HG02970 (cell line): ENCODE measurements at regions not wholly inside any gene's neighbourhood (a gene's known extent, or its start where the extent isn't known, plus 50 kb on each side); places are given as distances from the start of the nearest gene placed in this dataset.
A peak's percentile ranks its signal among the peaks of the same experiment; 100 is the strongest.

ENCODE experiments used
- ATAC-seq: cut with Tn5 transposase; IDR thresholded peaks from one replicate; pipeline ENCODE4 v1.9.1; 2021; ENCODE audit warnings: mild to moderate bottlenecking, moderate library complexity, moderate number of reproducible peaks; ENCODE audit not compliant: unreplicated experiment, low FRiP score

DNA sequence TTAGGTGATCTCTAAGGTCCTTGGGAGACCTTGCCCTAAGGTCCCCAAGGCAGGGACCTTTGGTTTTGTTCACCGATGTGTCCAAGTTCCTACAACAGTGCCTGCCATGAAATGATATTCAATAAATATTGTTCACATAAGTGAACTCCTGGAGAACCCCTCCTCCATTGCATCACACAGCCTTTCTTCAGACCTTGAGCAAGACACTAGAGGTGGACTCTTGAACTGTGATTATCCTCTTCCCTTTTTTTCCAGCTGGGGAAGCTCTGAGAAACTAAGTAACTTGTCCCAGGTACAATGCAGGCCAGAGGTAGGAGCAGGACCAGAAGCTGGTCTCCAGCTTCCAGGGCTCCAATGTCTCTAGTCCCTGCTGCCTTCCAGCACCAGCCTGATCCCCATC lies 76.6 kb upstream of the LMO1 start:
- no peak for ATAC-seq

DNA sequence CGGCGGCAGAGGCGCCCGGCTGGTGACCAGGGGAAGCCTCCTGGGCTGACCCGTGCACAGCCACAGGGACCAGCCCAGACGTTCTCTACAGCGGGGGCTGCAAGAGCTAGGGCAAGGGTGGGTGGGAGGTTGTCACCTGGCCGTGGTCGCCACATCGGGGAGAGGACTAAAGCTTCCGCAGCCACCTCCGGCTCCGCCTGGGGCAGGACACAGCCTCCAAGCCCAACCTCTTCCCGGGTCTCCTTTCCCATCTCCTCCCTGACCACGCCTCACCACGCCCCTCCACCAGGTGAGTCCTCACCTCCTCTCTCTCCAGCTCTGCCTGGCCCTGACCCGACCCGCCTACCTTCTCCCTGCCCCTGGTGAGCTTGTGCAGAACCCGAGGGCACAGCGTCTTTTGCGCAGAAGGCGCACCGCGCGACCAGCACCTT lies 75.9 kb upstream of the LMO1 start:
- no peak for ATAC-seq

DNA sequence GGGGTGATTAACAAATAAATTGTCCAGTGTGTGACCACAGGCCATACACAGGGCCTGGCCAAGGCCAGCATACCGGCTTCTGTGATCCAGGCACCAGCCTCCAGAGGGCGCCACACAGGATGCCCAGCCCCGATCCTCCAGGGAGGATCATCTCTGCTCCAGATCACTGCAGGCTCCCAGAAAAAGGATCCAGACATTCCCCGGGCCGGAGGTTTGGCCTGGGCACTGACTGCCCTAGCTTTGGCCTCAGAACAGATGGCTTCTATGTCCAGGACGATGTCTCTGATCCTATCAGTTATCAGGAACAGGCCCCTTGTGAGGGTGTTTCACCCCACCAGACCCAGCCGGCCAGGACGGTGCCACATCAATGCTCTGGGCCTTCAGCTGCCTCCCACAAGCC lies 74.5 kb upstream of the LMO1 start:
- no peak for ATAC-seq

DNA sequence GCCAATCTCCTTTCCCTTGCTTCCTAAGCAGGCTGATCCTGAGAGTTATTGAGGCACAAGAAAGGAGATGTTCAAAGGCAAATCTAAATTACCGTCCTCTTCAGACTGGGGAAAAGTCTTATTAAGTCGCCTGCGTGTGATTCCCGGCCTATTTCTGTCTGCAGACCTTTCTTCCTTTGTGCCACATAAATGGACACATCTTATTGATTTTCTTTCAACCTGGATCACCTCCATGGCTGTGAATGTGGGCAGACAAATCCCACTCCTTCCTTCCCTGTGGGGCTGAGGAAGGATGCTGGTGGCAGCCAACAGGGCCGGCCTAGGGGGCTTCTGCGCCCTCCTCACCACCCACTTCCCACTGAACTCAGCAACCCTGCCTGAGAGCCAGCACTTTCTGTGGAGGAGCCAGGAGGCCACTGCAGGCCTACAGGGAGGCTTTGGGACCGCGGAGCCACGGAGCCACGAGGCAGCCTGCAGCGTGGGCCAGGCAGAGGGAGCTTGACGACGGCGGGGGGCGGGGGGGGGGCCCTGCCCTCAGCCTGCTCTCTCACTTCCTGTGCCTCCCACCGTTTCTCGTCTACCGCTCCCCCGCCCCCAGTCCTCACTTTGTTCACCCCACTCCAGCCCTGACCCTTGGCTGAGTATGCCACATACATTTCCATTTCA lies 73.6 kb upstream of the LMO1 start:
- ATAC-seq, result no peak

DNA sequence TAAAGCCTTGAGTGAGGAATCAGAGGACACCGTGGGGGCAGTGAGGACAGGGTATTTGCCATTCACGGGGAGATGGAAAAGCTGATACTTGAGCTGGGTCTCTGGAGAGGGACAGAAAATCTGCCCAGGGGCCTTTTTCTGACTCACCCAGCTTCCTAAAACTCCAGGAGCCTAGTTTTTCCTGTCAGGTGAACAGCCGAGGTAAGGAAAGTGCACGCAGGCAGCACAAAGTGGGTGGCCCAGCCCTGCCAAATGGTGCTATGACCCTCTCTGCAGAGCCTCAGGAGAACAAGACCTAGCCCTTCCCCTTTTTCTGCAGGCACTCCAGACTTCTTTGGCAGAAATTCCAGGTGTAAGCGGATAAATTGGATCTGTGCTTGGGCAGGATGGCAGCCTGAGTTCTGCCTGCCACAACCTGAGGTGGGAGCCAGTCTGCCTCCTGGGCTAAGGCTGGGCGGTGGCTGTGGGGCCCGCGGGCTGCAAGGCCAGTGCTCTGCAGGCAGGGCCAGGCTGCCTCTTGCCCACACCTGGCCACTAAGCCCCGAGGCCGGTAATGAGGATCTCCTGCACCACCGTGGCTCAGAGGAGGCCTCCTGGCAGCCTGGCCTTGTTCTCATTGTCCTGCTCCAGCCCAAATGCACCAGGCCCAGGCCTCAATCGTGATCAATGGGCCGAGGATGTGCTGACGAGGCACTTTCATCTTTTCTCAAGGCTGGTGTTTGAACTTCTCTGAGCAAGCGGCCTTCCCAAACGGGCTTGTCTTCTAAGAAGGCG lies 72.9 kb upstream of the LMO1 start:
- no peak for ATAC-seq

DNA sequence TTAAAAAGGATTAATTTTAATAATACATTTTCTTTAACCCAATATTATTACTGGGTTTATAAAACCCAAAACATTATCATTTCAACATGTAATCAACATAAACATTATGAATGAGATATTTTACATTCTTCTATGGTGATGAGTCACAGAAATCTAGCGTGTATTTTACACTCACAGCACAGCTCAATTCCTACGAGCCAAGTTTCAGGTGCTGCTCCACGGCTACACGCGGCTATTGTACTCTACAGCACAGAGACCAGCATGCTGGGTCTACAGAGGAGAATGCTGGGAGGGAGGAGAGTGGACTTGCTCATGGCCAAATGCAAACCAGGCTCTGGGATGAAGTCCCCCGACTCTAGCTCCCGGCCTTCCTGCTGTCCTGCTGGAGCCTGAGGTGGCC lies 72.0 kb upstream of the LMO1 start:
- no peak for ATAC-seq

DNA sequence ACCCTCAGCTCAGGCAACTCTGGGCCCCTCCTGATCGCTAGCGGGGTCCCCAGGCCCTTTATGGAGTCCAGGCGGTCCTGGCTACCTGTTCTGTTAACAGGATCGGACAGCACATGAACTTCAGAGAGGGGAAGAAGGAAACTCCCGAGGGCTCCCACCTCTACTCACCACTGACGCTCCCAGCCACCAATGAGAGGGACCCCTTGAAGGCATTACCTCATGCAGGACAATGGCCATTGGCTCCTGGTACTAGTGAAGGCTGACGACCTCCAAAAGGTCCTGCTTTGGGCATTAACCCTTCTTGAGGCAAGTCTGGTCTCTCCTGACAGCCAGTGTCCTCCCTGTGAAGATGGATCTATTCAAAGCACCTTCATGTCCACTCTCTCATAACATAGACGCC lies 71.5 kb upstream of the LMO1 start:
- ATAC-seq, result no peak

DNA sequence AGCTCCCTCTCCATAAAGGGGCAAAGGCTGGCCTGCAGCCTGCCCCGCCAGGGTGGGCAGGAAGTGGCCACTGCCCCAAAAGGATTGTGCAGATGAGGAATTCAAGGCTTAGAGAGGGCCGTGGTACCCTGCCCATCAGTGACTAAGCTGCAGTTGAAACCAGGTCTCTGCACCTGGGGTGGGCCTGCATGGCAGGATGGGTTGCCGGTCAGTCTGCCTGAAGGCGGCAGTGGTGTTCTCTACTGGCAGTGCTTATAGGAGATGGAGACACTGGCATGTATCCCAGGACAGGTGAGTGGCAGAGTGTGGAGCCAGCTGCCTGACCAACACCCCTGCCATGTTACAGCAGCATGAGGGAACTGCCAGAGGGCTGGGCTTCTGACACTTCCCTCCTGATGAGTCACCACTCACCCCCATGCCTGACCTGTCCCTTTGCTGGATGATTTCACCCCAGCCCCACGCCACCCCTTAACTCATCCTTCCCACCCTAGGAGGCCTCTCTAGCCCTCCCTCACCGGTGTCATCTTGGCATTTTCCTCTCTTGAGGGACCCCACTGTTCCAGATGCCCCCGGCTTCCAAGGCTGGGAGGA lies 70.2 kb upstream of the LMO1 start:
- ATAC-seq, result no peak

DNA sequence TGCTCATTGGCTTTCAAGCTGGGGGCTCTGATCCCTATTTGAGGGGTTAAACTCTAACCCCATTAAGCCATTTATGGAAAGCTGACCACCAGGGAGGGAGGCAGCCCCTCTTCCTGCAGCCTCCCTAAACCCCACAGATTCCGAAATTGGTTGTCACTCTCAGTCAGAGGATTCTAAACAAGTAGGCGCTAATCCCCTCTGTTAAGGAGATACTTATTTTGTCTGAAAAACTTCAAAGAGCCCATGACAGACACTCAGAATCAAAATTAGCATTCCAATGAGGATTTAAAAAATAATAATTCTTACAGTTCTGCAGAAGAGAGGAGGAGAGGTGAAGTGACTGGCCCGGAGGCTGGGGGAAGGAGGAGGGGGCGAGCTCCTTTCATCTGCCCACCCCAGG lies 69.7 kb upstream of the LMO1 start:
- no peak for ATAC-seq

DNA sequence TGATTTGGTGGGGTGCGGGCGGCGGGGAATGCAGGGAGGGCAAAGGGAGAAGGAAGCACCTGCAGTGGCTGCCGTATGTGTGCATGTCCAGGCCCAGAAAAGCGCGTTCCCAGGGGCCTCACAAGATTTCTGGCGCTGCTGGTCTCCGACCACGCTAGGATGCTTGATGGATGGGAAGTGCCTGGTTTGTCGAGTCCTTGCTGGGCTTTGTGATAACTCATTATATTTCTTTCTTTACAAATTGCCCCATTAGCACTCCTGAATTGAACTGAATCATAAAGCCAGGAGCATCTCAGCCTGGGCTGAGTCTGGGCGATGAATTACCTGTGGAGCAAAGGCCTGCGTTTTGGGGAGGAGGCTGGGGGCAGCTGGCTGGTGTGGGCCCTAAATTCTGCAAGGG lies 69.2 kb upstream of the LMO1 start:
- no peak for ATAC-seq

DNA sequence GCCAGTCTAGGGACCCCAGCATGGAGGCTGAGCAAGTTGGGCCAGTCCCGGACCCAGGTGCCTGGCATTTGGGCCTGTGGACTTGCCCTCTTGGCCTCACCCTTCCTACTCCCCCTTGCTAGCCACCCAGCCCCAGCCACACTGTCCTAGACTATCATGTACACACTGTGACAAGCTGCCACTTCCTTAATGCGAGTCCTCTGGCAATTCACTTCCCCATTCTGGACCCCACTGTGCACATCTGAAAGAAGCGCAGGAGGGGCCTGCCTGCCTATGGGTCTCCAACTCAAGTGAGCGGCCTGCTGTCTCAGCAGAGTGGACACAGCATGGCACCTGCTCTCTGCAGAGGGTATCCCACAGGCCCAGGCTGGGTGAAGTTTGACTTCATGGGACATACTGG lies 68.5 kb upstream of the LMO1 start:
- ATAC-seq, result no peak

DNA sequence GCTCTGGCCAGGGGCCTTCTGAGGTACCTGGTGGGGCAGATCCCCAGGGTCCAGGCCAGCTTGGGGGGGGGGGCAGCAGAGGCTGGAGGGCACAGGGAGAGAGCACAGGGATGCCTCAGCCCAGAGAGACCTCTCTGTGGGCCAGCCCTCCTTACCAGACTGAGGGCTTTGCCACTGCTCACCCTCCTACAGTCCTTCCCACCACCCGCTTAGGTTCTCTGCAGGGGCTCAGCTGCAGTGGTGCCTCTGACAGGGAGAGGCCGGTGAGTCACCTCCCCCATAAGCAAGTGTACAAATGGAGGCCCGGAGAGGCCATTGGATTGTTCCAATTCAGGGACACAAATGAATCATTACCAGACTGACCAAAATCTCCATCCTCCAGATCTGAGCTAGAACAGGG lies 68.1 kb upstream of the LMO1 start:
- no peak for ATAC-seq

DNA sequence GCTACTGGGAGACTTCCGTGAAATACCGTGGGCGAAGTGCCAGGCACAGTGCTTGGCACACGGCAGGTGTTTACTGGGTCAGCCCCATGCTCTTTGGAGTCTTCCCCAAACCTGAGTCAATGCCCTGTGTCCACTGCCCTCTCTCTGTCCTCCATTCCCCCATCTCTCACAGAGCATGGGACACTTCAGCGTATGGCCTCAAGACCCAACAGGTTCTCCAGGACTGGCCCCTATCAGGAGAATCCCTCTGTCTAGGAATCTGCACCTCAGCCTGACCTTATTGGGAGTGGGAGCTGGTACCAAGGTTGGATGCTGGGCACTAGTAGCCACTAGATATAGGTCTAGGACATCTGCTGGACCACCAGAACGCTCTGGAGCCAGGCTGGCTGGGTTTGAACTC lies 67.2 kb upstream of the LMO1 start:
- ATAC-seq, result no peak

DNA sequence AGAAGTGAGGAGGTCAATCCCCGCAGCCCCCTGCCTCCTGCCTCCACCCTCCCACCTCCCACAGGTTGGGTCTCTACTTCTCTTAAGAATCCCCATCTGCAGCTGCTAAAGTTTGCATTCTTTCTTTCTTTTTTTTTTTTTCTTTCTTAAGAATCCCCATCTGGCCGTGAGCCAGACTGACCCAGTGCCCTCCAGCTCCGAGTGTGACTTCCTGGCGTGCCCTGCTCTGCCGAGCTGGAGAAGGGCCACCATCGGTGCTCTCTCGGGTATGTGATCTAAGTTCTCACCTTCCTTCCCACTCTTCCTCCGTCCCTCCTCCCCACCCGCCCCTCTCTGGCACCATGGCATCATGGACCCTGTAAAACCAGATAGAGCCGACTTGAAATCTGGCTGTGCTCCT lies 66.7 kb upstream of the LMO1 start:
- no peak for ATAC-seq

DNA sequence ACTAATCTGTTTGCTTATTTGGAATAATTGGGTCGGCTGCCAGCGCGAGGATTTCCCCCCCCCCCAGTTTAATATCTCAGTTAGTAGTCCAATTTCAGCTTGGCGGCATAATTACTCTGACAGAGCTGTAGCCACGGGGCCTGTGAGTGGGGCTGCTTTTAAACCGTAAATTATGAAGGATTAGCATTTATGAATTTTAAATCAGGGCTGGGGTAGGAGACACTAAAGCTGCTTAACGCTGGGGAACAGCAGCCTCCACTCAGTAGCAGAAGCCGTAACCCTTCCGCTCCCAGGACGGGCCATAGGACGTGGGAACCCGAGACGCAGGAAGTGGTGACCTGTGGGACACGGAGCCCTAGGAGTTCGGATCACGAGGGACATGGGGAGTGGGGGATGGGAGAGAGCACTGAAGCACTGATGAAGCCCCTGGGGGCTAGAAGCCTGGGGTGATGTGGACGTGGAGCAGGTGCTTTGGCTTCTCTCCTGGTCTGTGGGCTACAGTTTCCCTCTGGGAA lies 66.2 kb upstream of the LMO1 start:
- no peak for ATAC-seq

DNA sequence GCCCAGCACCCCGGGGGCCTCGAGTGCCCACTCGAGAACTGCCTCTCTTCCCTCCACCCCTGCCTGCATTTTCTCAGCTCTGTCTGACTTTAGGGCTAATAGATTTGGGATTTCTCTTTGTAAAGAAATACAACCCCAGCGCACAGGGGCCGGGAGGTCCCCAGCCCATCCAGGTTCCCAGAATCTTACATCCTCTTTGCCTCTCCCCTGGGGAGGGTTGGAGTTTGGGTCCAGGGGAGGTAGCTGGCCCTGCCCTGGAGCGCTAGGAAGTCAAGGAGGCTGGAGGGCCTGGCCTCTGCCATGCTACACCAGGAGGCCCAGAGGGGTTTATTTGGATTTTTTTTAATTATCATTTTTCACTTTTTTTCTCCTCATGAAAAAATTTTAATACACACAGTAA lies 65.7 kb upstream of the LMO1 start:
- no peak for ATAC-seq

DNA sequence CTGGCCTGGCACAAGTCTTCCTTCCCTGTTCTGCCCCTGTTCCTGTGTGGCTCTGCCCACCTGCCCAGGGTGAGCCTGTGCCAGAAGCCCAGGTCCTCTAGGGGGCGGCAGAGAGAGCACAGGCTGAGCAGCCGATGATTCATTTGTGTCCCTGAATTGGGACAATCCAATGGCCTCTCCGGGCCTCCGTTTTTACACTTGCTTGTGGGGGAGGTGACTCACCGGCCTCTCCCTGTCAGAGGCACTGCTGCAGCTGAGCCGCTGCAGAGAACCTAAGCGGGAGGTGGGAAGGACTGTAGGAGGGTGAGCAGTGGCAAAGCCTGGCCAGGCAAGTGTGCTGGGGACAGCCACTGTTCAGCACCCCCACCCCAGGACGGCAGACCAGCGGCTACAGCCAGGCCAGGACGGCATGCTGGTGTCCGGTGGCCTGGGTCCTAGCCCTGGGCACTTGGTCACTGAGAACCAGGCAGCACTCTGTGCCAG lies 65.2 kb upstream of the LMO1 start:
- peak; percentile 55 for ATAC-seq

DNA sequence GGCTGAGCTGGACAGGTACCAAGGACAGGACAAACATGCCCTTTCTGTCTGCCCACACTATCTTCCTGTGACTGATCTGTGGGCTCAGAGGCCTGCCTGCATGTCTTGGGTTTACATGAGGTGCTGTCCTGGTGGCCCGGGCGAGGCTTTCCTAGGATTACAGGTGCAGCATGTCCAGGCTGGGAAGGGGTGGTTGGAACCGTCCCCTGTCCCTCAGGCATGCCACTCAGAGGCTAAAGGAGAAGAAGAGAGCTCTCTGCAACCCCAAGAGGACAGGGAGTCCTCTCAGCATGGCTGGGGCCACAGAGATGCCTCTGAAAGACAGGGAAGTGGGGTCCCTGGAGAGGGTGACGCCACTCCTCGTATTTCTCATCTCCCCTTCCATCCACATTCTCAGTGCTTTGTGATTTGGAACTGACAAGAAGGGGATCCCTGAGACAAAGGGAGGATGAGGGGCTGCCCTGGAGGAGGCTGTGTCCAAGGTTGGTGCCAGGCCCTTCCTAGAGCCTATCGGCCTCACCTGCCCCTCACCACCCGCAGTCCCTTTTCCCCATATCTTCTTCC lies 64.6 kb upstream of the LMO1 start:
- no peak for ATAC-seq

DNA sequence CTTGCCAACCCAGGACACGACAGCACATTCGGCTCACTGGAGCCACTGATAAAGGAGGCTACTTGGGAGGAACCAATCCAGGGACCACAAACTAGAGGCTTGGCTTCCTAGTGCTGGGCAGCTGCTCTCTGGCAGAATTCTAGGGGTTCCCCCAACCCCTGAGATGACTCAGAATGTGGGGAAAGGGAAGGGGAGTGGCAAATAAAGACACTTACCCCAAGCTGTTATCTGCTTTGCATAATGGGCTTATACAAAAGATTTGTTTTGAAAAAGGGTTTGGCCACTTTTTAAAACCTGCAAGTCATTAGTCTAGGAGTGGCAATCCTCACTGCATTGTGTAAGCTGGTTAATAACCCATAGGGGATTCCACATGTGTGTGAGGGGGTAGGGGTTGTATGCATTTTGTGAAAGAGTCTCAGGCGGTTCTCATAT lies 64.1 kb upstream of the LMO1 start:
- ATAC-seq, result peak; percentile 43

DNA sequence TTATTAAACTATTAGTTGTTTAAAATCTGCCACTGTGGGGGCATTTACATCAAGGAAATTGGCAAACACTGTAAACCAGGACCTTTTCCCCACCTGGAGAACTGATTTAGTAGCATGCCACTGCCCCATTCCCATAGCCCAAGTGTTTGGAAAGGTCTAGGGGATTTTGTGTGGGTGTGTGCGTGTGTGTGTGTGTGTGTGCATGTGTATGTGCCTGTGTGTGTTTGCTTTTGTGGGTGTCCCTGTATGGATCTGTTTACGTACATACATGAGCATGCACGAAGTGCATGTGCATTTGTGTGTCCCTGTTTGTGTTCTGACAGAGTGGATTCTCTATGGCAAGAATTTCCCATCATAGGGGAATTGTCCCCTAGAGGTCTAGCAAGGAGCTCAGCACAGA lies 62.7 kb upstream of the LMO1 start:
- ATAC-seq, result no peak

DNA sequence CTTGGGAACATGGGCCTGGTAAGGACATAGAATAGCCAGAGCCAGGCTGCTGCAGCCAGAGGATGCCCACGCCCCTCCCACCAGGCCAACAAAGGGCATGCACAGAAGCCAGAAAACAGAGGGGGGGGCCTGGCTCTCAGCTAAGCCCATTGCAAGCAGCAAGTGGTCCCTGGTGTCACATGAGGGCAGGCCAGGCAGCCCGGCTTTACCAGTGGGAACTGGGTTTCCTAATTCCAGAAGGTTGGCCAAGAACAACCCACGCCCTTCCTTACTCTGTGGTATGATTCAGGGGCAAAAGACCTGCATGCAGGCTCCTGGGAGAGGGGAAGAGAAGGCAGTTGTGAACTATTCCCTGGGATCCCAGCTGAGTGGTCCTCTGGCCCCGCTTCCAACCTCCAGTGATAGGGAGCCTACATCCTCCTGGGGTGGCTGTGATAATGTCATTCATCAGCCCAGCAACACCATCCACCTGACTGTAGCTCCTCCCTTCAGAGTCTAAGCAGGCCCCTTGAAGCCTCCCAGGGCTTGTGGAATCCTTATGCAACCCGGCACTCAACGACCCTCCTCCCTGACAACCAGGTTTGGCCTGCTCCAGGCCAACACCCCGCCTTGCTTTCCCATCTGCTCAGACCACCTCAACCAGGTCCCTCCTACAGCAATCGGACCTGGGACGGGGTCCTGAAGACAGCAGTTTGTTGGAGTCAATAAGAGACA lies 62.1 kb upstream of the LMO1 start:
- ATAC-seq, result no peak
